GM19328 (cell line): ENCODE measurements at regions not wholly inside any gene's neighbourhood (a gene's known extent, or its start where the extent isn't known, plus 50 kb on each side); places are given as distances from the start of the nearest gene placed in this dataset.

Experiments used
- ATAC-seq: cut with Tn5 transposase; IDR thresholded peaks from one replicate; pipeline ENCODE4 v1.9.1; 2021; ENCODE audit warnings: mild to moderate bottlenecking, moderate library complexity; ENCODE audit not compliant: unreplicated experiment

GRCh38 chr17:57174591-57174990 lies 81.7 kb upstream of the MSI2 start:
- peak; percentile 53 for ATAC-seq

GRCh38 chr17:57178839-57179238 lies 77.5 kb upstream of the MSI2 start:
- no peak for ATAC-seq

DNA sequence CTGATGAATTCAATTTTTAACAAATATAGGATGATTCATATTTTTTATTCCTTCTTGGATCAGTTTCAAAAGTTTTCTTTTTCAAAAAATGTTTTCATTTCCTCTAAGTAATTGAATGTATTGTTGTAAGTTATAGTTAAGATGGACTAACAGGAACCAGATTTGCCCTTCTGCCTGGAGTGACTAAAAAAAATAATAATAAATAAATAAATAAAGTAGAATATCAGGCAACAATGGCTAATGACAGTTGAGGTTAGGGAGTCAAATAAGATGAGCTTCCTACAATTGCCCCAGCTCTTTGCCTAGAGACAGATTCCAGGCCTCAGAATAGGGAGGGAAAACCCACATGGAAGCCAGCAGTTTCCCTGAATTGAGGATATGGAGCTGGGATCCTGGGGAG lies 73.7 kb upstream of the MSI2 start:
- no peak for ATAC-seq

- ATAC-seq = no peak
Observed at GRCh38 chr17:57186226-57187019, 69.9 kb upstream of the MSI2 start.

- ATAC-seq = no peak
Observed at GRCh38 chr17:57187391-57187790, 68.9 kb upstream of the MSI2 start.

GRCh38 chr17:57195785-57196460 lies 60.4 kb upstream of the MSI2 start:
- no peak for ATAC-seq

DNA sequence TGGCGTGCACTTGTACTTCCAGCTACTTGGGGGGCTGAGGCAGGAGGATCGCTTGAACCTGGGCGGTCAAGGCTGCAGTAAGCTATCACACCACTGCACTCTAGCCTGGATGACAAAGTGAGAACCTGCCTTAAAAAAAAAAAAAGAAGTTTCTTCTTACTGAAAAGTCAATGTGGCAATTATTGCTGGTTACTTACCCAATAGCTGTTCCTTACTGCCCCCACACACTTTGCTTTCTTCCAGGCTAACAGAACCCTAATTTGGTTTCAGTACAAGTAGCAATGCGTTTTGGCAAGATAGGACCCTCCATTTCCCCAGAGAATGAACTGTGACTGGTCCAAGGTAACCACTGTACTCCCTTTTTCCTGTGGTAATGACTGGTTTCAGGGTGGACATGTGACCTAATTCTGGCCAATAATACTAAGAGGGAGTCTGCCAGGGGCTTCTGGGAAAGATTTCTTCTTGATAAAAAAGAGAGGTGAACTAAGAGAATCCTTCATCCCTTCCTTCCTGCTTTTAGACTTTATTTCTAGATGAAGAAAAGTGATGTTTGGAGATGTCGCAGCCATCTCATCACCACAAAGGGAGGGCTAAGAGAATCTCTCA lies 58.8 kb upstream of the MSI2 start:
- no peak for ATAC-seq

DNA sequence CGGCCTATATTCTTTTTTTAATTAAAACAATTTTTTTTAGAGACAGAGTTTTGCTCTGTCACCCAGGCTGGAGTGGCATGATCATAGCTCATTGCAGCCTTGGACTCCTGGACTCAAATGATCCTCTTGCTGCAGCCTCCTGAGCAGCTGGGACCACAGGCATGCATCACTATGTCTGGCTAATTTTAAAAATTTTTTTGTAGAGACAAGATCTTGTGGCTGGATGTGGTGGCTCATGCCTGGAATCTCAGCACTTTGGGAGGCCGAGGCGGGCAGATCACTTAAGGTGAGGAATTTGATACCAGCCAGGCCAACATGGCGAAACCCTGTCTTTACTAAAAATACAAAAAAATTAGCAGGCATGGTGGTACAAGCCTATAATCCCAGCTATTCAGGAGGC lies 54.8 kb upstream of the MSI2 start:
- ATAC-seq = no peak

GRCh38 chr17:57203040-57203439 lies 53.3 kb upstream of the MSI2 start:
- ATAC-seq = no peak
